ENCODE measurements at regions not wholly inside any gene's neighbourhood (a gene's known extent, or its start where the extent isn't known, plus 50 kb on each side); places are given as distances from the start of the nearest gene placed in this dataset.

DNA sequence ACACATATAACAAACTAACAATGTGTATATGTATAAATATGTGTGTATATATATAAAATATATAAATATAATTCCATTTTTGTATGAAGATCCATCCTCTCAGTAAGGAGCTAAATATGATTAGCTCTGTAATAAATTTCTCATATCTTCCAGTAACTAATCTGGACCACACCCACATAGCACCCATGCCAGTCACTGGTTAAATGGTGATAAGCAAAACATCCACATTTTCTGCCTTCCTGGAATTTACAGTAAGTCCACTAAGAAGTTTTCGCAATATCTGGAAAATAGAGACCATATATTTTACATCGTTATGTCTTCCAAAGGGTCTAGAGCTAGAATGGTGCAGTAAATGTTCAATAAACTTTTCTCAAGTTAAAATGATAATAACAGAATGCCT is 151.5 kb upstream of the STMND1 start:
- TF ChIP-seq, protein P1, sequence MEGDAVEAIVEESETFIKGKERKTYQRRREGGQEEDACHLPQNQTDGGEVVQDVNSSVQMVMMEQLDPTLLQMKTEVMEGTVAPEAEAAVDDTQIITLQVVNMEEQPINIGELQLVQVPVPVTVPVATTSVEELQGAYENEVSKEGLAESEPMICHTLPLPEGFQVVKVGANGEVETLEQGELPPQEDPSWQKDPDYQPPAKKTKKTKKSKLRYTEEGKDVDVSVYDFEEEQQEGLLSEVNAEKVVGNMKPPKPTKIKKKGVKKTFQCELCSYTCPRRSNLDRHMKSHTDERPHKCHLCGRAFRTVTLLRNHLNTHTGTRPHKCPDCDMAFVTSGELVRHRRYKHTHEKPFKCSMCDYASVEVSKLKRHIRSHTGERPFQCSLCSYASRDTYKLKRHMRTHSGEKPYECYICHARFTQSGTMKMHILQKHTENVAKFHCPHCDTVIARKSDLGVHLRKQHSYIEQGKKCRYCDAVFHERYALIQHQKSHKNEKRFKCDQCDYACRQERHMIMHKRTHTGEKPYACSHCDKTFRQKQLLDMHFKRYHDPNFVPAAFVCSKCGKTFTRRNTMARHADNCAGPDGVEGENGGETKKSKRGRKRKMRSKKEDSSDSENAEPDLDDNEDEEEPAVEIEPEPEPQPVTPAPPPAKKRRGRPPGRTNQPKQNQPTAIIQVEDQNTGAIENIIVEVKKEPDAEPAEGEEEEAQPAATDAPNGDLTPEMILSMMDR (IDR thresholded peaks at IDR 0.05; ENCODE audit: low read depth, low read length, poor library complexity, severe bottlenecking): no peak
- no peak for TF ChIP-seq EZH2phosphoT487 (IDR thresholded peaks at IDR 0.05; ENCODE audit: borderline replicate concordance, low read length)
